Body of pancreas (tissue), 4 donors: ENCODE measurements at regions not wholly inside any gene's neighbourhood (a gene's known extent, or its start where the extent isn't known, plus 50 kb on each side); places are given as distances from the start of the nearest gene placed in this dataset.

Experiments
- POLR2A ChIP-seq, 3 donors: fragments of 450-650 bp; IDR thresholded peaks; one replicate each; pipeline ENCODE4 v1.6.1; 2016; ENCODE audit warnings: antibody characterized with exemption in 3 of 3, mild to moderate bottlenecking in 2 of 3
- TF ChIP-seq, protein P1 (sequence below), 7 experiments: fragments of 450-650 bp in 4 of 7; fragments of 200-600 bp in 3 of 7; sonication (generic) in 3 of 7; IDR thresholded peaks; one replicate each; pipeline ENCODE4 v1.5.1; 2016 to 2019; ENCODE audit warnings: antibody characterized with exemption in 7 of 7

DNA sequence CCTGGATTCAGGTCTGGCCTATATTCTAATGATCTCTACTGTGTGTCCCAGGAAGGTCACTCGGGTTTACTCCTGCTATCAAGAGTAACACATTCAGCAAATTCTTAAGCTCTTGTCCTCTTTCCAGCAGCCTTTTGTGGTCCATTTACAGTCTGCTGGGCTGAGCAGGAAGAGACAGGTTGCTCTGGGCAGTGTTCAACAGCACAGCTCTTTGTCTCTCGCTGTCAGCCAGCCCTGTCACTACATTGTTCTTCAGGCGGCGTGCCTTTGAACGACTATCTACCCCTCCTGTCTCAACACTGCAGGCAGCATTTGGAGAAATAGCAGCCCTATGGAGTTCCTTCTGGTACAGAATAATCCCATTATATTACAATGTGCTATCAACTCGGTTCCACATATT lies 192.2 kb upstream of the TBX20 start:
- TF ChIP-seq POLR2A (IDR thresholded peaks at IDR 0.05): no peak
- TF ChIP-seq, protein P1, sequence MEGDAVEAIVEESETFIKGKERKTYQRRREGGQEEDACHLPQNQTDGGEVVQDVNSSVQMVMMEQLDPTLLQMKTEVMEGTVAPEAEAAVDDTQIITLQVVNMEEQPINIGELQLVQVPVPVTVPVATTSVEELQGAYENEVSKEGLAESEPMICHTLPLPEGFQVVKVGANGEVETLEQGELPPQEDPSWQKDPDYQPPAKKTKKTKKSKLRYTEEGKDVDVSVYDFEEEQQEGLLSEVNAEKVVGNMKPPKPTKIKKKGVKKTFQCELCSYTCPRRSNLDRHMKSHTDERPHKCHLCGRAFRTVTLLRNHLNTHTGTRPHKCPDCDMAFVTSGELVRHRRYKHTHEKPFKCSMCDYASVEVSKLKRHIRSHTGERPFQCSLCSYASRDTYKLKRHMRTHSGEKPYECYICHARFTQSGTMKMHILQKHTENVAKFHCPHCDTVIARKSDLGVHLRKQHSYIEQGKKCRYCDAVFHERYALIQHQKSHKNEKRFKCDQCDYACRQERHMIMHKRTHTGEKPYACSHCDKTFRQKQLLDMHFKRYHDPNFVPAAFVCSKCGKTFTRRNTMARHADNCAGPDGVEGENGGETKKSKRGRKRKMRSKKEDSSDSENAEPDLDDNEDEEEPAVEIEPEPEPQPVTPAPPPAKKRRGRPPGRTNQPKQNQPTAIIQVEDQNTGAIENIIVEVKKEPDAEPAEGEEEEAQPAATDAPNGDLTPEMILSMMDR (IDR thresholded peaks at IDR 0.05): no peak
